Activated CD8-positive, alpha-beta T cell treated with anti-CD3 and anti-CD28 coated beads for 36 hours (primary cell): ENCODE measurements at regions not wholly inside any gene's neighbourhood (a gene's known extent, or its start where the extent isn't known, plus 50 kb on each side); places are given as distances from the start of the nearest gene placed in this dataset.

ENCODE experiments used
- ATAC-seq: fragments of 200-7000 bp; cut with Tn5 transposase; one replicate; pipeline ENCODE4 v1.10.0; 2021; ENCODE audit warnings: mild to moderate bottlenecking, moderate library complexity
- CTCF ChIA-PET: fragments of 350-600 bp; sonication (Branson Sonifier 250); formaldehyde crosslinking; loops from one replicate; lab custom pipeline; 2021; ENCODE audit warnings: antibody characterized with exemption; lab: Charles Lee
- POLR2A ChIA-PET: fragments of 350-600 bp; sonication (Branson Sonifier 250); formaldehyde crosslinking; loops from one replicate; lab custom pipeline; 2021; ENCODE audit warnings: antibody characterized with exemption; lab: Charles Lee
- DNase-seq: peaks from one replicate; pipeline ENCODE4 v3.0.0-alpha.2; 2020
- H3K27ac Mint-ChIP-seq: one replicate; pipeline ENCODE4 v1.8.0; 2021; ENCODE audit warnings: mild to moderate bottlenecking, mixed read lengths
- H3K27me3 Mint-ChIP-seq: one replicate; pipeline ENCODE4 v1.8.0; 2021; ENCODE audit warnings: mixed read lengths
- H3K36me3 Mint-ChIP-seq: one replicate; pipeline ENCODE4 v1.8.0; 2021; ENCODE audit warnings: low read depth, mixed read lengths
- H3K4me1 Mint-ChIP-seq: one replicate; pipeline ENCODE4 v1.8.0; 2021; ENCODE audit warnings: low read depth, mixed read lengths
- H3K4me3 Mint-ChIP-seq: one replicate; pipeline ENCODE4 v1.8.0; 2021; ENCODE audit warnings: mild to moderate bottlenecking, moderate library complexity, mixed read lengths
- H3K9me3 Mint-ChIP-seq: one replicate; pipeline ENCODE4 v1.8.0; 2021; ENCODE audit warnings: mixed read lengths
- intact Hi-C: fragments of 100-400 bp; cut with micrococcal nuclease; formaldehyde crosslinking; loops from one replicate; pipeline ENCODE4 v1.10.0; 2022
- TF ChIP-seq, protein P1 (sequence below): fragments of 200-600 bp; IDR thresholded peaks from one replicate; pipeline ENCODE4 v1.8.0; 2022; ENCODE audit warnings: antibody characterized with exemption, mild to moderate bottlenecking

DNA sequence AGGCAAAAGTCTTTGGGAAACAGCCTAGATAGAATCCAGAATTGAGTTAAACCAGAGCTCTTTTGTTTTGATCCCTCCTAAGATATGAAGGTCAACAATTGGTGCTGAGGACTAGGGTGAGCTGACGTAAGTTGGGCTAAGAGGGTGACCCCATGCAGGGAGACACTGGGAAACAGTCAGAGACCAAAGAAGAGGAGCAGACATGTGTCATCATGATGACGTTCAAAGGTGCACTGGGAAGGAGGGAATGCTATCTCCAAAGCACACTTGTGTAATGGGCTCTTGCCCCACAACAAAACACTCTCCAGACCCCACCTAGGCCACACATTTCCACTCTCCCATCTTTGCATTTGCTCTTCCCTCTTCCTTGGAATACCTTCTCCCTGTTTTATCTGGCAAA is 481.4 kb downstream of the COG6 start:
- H3K4me3 Mint-ChIP-seq: no peak overlapping the region
- no peaks in the 10 kb centered on the region for H3K27me3 Mint-ChIP-seq
- CTCF ChIA-PET: interaction anchor here (1.3 to 1.7 kb wide), 2 partner anchors 8 to 9 kb away, joined by 4 read pairs; no protein-coding TSS in a partner anchor
- POLR2A ChIA-PET: interaction anchor here (1.2 kb wide), 1 partner anchor 68 kb away, joined by 4 read pairs; no protein-coding TSS in a partner anchor
- peaks cover 20% of the 10 kb centered on the region for H3K4me1 Mint-ChIP-seq
- no peak for DNase-seq
- TF ChIP-seq, protein P1, sequence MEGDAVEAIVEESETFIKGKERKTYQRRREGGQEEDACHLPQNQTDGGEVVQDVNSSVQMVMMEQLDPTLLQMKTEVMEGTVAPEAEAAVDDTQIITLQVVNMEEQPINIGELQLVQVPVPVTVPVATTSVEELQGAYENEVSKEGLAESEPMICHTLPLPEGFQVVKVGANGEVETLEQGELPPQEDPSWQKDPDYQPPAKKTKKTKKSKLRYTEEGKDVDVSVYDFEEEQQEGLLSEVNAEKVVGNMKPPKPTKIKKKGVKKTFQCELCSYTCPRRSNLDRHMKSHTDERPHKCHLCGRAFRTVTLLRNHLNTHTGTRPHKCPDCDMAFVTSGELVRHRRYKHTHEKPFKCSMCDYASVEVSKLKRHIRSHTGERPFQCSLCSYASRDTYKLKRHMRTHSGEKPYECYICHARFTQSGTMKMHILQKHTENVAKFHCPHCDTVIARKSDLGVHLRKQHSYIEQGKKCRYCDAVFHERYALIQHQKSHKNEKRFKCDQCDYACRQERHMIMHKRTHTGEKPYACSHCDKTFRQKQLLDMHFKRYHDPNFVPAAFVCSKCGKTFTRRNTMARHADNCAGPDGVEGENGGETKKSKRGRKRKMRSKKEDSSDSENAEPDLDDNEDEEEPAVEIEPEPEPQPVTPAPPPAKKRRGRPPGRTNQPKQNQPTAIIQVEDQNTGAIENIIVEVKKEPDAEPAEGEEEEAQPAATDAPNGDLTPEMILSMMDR: no peak
- intact Hi-C loops: no loop called here
- no peaks in the 10 kb centered on the region for H3K36me3 Mint-ChIP-seq
- no peak overlapping the region for H3K27ac Mint-ChIP-seq
- ATAC-seq: no peak
- H3K9me3 Mint-ChIP-seq: no peaks in the 10 kb centered on the region

DNA sequence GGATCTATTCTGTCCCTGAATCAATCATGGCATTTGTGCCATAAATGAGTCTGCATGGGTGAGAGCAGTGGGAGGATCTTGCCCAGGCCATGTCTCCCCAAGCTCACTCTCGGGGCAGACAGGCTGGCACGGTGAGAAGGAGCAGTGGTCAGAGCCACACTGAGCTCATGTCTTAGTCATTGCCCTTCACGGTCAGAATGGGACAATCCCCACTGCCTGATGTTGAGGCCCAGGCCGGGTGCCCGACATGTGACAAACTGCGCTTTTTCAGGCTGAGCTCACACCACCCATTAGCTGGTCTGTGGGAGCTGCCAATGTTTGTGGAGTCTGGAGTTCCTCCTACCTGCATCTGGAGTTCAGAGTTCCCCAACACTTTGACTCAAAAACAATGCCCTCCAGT is 481.9 kb downstream of the COG6 start:
- no peaks in the 10 kb centered on the region for H3K9me3 Mint-ChIP-seq
- TF ChIP-seq, protein P1: no peak
- H3K4me3 Mint-ChIP-seq: no peak overlapping the region
- no peak overlapping the region for H3K27ac Mint-ChIP-seq
- ChIA-PET POLR2A (interaction anchor here (0.6 to 1.2 kb wide), 2 partner anchors 8 to 68 kb away, joined by 3 to 4 read pairs; no protein-coding TSS in a partner anchor), CTCF (interaction anchor here (1.3 to 1.7 kb wide), 2 partner anchors 9 to 10 kb away, joined by 4 read pairs; no protein-coding TSS in a partner anchor)
- H3K36me3 Mint-ChIP-seq: no peaks in the 10 kb centered on the region
- ATAC-seq: peak; percentile 46
- intact Hi-C loops: no loop called here
- H3K4me1 Mint-ChIP-seq: peaks cover 15% of the 10 kb centered on the region
- DNase-seq: no peak
- H3K27me3 Mint-ChIP-seq: no peaks in the 10 kb centered on the region

DNA sequence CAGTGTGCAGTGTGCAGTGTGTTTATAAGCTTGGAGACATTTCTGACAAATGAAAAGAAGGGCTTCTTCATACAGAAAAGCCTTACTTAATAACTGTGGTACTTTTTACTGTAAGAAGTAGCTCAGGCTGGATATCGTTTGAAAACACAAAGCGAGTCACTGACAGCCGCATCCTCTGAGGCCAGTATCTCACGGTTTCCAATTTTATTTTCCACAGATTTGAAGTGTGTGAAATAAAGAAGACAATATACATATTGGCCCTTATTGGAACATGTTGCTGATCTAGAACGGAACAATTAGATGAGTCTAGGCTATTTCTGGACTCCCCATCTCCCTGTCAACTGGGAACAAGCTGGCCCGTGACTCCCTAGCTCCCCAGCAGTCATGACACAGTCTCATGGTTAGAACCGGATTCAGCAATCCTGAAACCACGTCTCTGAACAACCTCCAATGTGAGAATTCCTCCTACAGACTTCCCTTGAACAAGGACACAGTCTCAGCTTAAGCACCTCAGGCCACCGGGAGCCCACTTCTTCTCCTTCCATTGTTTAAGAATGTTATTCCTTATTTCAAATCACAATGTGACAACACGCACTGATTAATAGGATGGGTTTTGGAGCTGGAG is 484.5 kb downstream of the COG6 start:
- Mint-ChIP-seq H3K27ac (no peak overlapping the region), H3K36me3 (no peaks in the 10 kb centered on the region), H3K4me3 (no peak overlapping the region), H3K9me3 (no peaks in the 10 kb centered on the region), H3K4me1 (peaks cover 21% of the 10 kb centered on the region), H3K27me3 (no peaks in the 10 kb centered on the region)
- POLR2A ChIA-PET: interaction anchor here (0.6 kb wide), 1 partner anchor 997 kb away, joined by 3 read pairs; no protein-coding TSS in a partner anchor
- intact Hi-C loops: no loop called here
- ATAC-seq (no peak), DNase-seq (no peak)
- TF ChIP-seq, protein P1: no peak
- CTCF ChIA-PET: no interaction called here

DNA sequence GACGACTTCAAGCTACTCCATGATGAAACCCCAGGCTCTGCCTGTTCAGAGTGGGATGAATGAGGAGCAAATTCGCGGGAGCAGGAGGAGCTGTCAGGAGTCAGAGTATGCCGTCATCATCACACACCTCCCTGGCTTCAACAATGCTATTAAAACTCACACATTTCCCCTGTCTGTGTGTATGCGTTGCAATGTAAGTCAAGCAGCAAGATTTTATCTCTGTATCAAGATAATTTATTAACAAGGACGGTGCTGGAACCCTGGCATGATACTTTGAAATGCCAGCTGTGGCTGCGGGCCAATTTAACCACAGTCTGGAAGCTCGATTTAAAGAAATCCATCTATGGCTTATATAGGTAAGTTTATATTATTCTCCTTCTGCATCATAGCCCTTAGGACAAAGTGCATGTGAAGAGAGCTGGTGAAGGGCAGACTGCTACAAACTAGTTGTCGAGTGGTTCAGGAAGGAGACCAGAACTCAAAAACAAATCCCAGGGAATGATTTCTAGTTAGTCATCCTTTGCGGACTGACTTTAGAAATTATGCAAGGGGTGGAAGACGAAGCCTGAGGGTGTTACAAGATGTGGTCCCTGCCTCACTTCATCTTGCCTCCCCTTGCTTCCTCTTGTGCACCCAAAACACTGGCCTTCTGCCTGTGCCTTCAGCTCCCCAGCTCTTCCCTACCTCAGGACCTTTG is 486.5 kb downstream of the COG6 start:
- ChIA-PET CTCF (interaction anchor here (1.1 kb wide), 1 partner anchor 73 kb away, joined by 3 read pairs; no protein-coding TSS in a partner anchor), POLR2A (no interaction called here)
- no peaks in the 10 kb centered on the region for H3K27me3 Mint-ChIP-seq
- intact Hi-C loops: no loop called here
- TF ChIP-seq, protein P1: no peak
- H3K4me3 Mint-ChIP-seq: no peak overlapping the region
- no peak for DNase-seq
- no peaks in the 10 kb centered on the region for H3K9me3 Mint-ChIP-seq
- peaks cover 34% of the 10 kb centered on the region for H3K4me1 Mint-ChIP-seq
- H3K27ac Mint-ChIP-seq: no peak overlapping the region
- ATAC-seq: no peak
- no peaks in the 10 kb centered on the region for H3K36me3 Mint-ChIP-seq

DNA sequence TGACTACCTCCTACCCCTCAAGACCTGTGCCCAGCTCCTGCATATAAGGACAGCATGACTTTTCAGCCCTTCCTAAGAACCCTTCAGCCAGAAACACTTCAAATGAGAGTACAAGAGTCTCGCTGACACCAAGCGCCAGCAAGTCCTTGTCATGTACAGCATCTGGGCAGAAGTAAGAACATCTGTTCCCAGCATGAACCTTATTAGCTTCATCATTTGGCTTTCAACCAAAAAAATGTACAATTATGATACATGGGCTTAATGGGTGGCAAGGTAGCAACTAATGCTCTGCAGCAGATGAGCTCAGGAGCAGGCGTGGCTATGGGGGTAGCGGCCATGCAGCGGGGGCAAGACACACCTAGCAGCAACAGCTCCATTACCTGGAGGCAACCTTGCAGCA is 487.6 kb downstream of the COG6 start:
- ChIA-PET POLR2A (no interaction called here), CTCF (no interaction called here)
- TF ChIP-seq, protein P1: no peak
- DNase-seq: no peak
- H3K9me3 Mint-ChIP-seq: no peaks in the 10 kb centered on the region
- ATAC-seq: no peak
- H3K36me3 Mint-ChIP-seq: no peaks in the 10 kb centered on the region
- intact Hi-C loops: no loop called here
- H3K27me3 Mint-ChIP-seq: no peaks in the 10 kb centered on the region
- H3K4me3 Mint-ChIP-seq: no peak overlapping the region
- H3K27ac Mint-ChIP-seq: no peak overlapping the region
- peaks cover 39% of the 10 kb centered on the region for H3K4me1 Mint-ChIP-seq
